CD4-positive, CD25-positive, alpha-beta regulatory T cell (primary cell): ENCODE measurements at regions not wholly inside any gene's neighbourhood (a gene's known extent, or its start where the extent isn't known, plus 50 kb on each side); places are given as distances from the start of the nearest gene placed in this dataset.
A peak's percentile ranks its signal among the peaks of the same experiment; 100 is the strongest.

Source experiments
- ATAC-seq, 2 donors: fragments of 150-1000 bp; cut with Tn5 transposase; one replicate each; pipeline ENCODE4 v1.10.0; 2021; ENCODE audit warnings: low read depth in 2 of 2, moderate number of reproducible peaks in 2 of 2, moderate library complexity in 1 of 2
- DNase-seq, 3 donors: peaks; one replicate each; pipeline versions ENCODE4 v3.0.0 to v3.0.0-alpha.2; 2012 to 2022; ENCODE audit warnings: mixed read lengths in 1 of 3
- H3K27ac ChIP-seq: one replicate; pipeline ENCODE4 v1.7.0; 2013; ENCODE audit warnings: mild to moderate bottlenecking, low read length; ENCODE audit not compliant: insufficient read depth, poor library complexity, severe bottlenecking
- H3K27me3 ChIP-seq: one replicate; pipeline ENCODE4 v1.7.0; 2013; ENCODE audit warnings: low read length; ENCODE audit not compliant: control insufficient read depth, insufficient read depth
- H3K36me3 ChIP-seq: one replicate; pipeline ENCODE4 v1.7.0; 2013; ENCODE audit warnings: mild to moderate bottlenecking, low read length, moderate library complexity; ENCODE audit not compliant: control insufficient read depth, insufficient read depth
- H3K4me1 ChIP-seq: 2 replicates; pipeline ENCODE4 v1.7.0; 2013; ENCODE audit warnings: mild to moderate bottlenecking, low read length; ENCODE audit not compliant: insufficient read depth, control insufficient read depth, poor library complexity, severe bottlenecking
- H3K4me3 ChIP-seq: one replicate; pipeline ENCODE4 v1.7.0; 2013; ENCODE audit warnings: low read depth, mild to moderate bottlenecking, low read length, moderate library complexity
- H3K9me3 ChIP-seq, 2 experiments: 1 replicate in 1 of 2; 2 replicates in 1 of 2; pipeline ENCODE4 v1.7.0; 2013; ENCODE audit warnings: low read length in 2 of 2, mild to moderate bottlenecking in 1 of 2, moderate library complexity in 1 of 2; ENCODE audit not compliant: control insufficient read depth in 2 of 2
- H3K27ac Mint-ChIP-seq, 3 donors: one replicate each; pipeline ENCODE4 v1.8.0; 2020 to 2022; ENCODE audit warnings: mild to moderate bottlenecking in 3 of 3, mixed read lengths in 3 of 3, moderate library complexity in 2 of 3
- H3K27me3 Mint-ChIP-seq: one replicate; pipeline ENCODE4 v1.8.0; 2022; ENCODE audit warnings: mild to moderate bottlenecking, mixed read lengths
- H3K36me3 Mint-ChIP-seq: one replicate; pipeline ENCODE4 v1.8.0; 2020; ENCODE audit warnings: mixed read lengths
- H3K4me1 Mint-ChIP-seq, 4 donors: one replicate each; pipeline ENCODE4 v1.8.0; 2020 to 2022; ENCODE audit warnings: mixed read lengths in 4 of 4, mild to moderate bottlenecking in 1 of 4
- H3K4me3 Mint-ChIP-seq, 4 donors: one replicate each; pipeline ENCODE4 v1.8.0; 2020 to 2022; ENCODE audit warnings: mild to moderate bottlenecking in 4 of 4, mixed read lengths in 4 of 4, moderate library complexity in 3 of 4
- H3K9me3 Mint-ChIP-seq, 7 donors: one replicate each; pipeline ENCODE4 v1.8.0; 2020 to 2022; ENCODE audit warnings: mixed read lengths in 7 of 7, mild to moderate bottlenecking in 3 of 7, moderate library complexity in 2 of 7

DNA sequence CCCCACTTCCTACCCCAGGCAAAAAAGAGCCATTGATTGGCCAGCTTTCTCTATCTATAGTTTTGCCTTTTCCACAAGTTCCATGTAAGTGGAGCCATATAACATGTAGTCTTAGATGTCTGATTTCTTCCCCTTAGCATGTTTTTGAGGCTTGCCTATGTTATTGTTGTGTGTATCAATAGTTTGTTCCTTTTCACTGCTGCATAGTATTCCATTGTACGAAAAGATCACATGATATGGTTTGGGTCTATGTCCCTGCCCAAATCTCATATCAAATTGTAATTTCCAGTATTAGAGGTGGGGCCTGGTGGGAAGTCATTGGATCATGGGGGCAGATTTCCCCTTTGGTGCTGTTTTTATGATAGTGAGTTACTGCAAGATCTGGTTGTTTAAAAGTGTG lies 93.6 kb upstream of the RFLNA start:
- H3K4me3 Mint-ChIP-seq = no peak overlapping the region
- no peak overlapping the region for H3K4me3 ChIP-seq
- DNase-seq = no peak
- H3K27ac Mint-ChIP-seq = no peak overlapping the region
- no peak overlapping the region for H3K27ac ChIP-seq
- no peak for ATAC-seq
- no peaks in the 10 kb centered on the region for H3K4me1 ChIP-seq
- peaks cover 11% of the 10 kb centered on the region for H3K27me3 Mint-ChIP-seq
- no peaks in the 10 kb centered on the region for H3K4me1 Mint-ChIP-seq
- no peaks in the 10 kb centered on the region for H3K36me3 Mint-ChIP-seq
- peaks cover 0 to 20% (median 6%) of the 10 kb centered on the region in 7 donors for H3K9me3 Mint-ChIP-seq
- H3K36me3 ChIP-seq = no peaks in the 10 kb centered on the region
- H3K9me3 ChIP-seq = peaks cover 0 to 11% of the 10 kb centered on the region in 2 experiments
- no peaks in the 10 kb centered on the region for H3K27me3 ChIP-seq

DNA sequence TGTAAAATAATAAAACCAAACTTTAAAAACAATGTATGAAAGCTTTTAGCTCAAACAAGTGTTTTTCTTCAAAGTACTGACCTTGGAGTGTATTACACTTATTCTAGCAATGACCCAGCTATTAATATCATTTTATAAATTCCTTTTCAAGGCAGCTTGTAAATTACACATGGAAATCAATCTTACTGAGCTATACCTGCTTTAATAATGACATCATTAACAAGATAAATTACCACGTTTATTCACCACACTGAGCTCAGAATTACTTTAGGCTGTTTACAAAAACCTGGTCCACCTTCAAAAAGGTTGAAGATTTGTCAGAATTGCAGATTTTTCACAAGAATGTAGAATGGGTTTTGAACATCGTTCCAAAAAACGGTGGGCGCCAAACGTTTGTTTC lies 91.7 kb upstream of the RFLNA start:
- peaks cover 0 to 11% of the 10 kb centered on the region in 2 experiments for H3K9me3 ChIP-seq
- no peak overlapping the region for H3K27ac ChIP-seq
- no peak for DNase-seq
- peaks cover 22% of the 10 kb centered on the region for H3K27me3 Mint-ChIP-seq
- no peak for ATAC-seq
- peaks cover 7% of the 10 kb centered on the region for H3K27me3 ChIP-seq
- no peak overlapping the region for H3K4me3 Mint-ChIP-seq
- no peaks in the 10 kb centered on the region for H3K36me3 ChIP-seq
- no peaks in the 10 kb centered on the region for H3K36me3 Mint-ChIP-seq
- H3K9me3 Mint-ChIP-seq = peaks cover 0 to 19% (median 5%) of the 10 kb centered on the region in 7 donors
- no peaks in the 10 kb centered on the region for H3K4me1 Mint-ChIP-seq
- H3K4me3 ChIP-seq = no peak overlapping the region
- no peaks in the 10 kb centered on the region for H3K4me1 ChIP-seq
- no peak overlapping the region for H3K27ac Mint-ChIP-seq

DNA sequence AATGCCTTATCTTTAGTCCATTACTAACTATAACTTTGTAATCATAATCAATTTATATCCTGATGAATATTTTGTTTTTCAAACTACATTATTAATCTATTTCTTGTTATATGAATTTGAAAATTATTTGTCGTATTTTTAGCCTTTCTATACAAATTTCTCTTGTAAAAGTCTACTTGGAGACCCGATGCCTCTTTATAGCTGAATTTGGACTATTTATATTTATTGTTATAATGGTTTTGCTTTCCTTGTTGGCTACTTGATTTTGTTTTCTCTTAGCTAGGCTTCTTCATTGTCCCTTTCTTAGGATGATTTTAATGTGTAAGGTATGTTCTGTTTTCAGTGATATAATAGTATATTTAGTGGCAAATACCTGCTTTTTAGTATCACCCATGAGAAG lies 89.5 kb upstream of the RFLNA start:
- no peaks in the 10 kb centered on the region for H3K4me1 ChIP-seq
- Mint-ChIP-seq H3K27me3 (peaks cover 20% of the 10 kb centered on the region), H3K4me1 (no peaks in the 10 kb centered on the region), H3K4me3 (no peak overlapping the region), H3K9me3 (peaks cover 0 to 19% (median 5%) of the 10 kb centered on the region in 7 donors), H3K27ac (no peak overlapping the region), H3K36me3 (no peaks in the 10 kb centered on the region)
- H3K4me3 ChIP-seq = no peak overlapping the region
- ATAC-seq (no peak), DNase-seq (no peak)
- H3K36me3 ChIP-seq = no peaks in the 10 kb centered on the region
- no peak overlapping the region for H3K27ac ChIP-seq
- peaks cover 7% of the 10 kb centered on the region for H3K27me3 ChIP-seq
- H3K9me3 ChIP-seq = peaks cover 0 to 11% of the 10 kb centered on the region in 2 experiments

DNA sequence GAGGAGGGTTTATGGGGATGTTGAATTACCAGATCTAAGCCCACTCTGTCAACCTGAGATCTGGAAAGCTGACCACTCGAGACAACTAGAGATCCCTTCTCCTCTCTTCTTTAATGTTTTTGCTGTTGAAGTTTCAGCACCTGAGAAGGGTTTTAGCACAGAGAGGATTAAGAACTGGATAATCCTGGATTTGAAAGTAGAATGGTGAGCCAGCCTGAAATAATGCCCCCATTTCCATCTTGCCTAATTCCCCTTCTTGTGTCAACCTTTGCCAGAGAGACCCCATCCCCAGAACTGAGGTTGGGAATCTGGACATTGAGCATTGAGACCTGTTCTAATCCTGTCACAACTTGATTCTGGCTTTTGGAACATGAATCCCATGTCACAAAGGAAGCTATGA lies 87.8 kb upstream of the RFLNA start:
- Histone ChIP-seq H3K9me3 (peaks cover 0 to 11% of the 10 kb centered on the region in 2 experiments), H3K4me3 (no peak overlapping the region), H3K36me3 (no peaks in the 10 kb centered on the region), H3K27ac (no peak overlapping the region), H3K4me1 (no peaks in the 10 kb centered on the region), H3K27me3 (peaks cover 7% of the 10 kb centered on the region)
- Mint-ChIP-seq H3K36me3 (no peaks in the 10 kb centered on the region), H3K27me3 (peaks cover 16% of the 10 kb centered on the region), H3K4me1 (no peaks in the 10 kb centered on the region), H3K9me3 (peaks cover 0 to 14% (median 2%) of the 10 kb centered on the region in 7 donors), H3K4me3 (no peak overlapping the region), H3K27ac (no peak overlapping the region)
- no peak for ATAC-seq
- DNase-seq = no peak

DNA sequence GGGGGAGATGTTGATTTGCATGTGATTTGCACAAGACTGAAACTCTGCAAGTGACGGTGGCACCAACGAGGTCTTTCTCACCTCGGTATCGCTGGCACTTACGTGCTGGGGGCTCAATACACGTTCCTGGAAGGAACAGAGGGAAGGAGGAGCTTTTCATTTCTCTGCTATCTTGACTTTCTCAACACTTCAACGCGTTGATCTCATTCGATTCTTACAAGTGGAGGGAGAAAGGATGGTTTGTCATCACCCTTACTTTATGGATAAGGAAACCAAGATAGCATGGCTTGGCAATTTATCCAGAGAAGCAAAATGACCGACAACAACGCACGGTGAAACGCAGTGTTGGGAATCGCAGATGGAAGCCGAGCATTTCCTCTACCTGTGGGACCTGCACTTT lies 87.3 kb upstream of the RFLNA start:
- H3K9me3 ChIP-seq = peaks cover 0 to 11% of the 10 kb centered on the region in 2 experiments
- H3K36me3 ChIP-seq = no peaks in the 10 kb centered on the region
- peaks cover 0 to 14% (median 2%) of the 10 kb centered on the region in 7 donors for H3K9me3 Mint-ChIP-seq
- ATAC-seq = no peak
- H3K4me3 Mint-ChIP-seq = no peak overlapping the region
- no peak overlapping the region for H3K4me3 ChIP-seq
- H3K27me3 ChIP-seq = peaks cover 7% of the 10 kb centered on the region
- H3K27me3 Mint-ChIP-seq = peaks cover 16% of the 10 kb centered on the region
- no peak overlapping the region for H3K27ac Mint-ChIP-seq
- no peaks in the 10 kb centered on the region for H3K4me1 ChIP-seq
- DNase-seq = no peak
- H3K4me1 Mint-ChIP-seq = no peaks in the 10 kb centered on the region
- no peaks in the 10 kb centered on the region for H3K36me3 Mint-ChIP-seq
- H3K27ac ChIP-seq = no peak overlapping the region

DNA sequence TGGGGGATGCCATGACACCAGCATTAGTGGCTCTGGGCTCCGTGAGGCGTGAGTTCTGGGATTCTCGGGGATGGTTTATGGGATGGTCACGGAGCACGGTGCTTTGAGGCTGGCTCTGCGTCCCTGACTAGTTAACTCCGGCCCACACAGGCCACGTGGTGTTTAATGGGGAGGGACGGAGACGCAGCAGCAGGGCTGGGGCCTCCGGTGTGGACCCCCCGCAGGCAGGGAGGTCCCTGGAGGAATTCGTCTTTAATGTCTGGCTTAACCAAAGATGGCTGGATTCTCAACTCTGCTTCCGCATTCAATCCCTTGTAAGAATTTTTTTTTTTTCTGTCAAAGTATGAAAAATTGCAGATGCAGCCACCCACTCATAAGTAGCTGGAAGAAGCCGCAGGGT lies 86.4 kb upstream of the RFLNA start:
- H3K27me3 ChIP-seq = peaks cover 7% of the 10 kb centered on the region
- Mint-ChIP-seq H3K4me3 (no peak overlapping the region), H3K9me3 (peaks cover 0 to 20% (median 3%) of the 10 kb centered on the region in 7 donors), H3K36me3 (no peaks in the 10 kb centered on the region), H3K27ac (no peak overlapping the region), H3K27me3 (peaks cover 16% of the 10 kb centered on the region), H3K4me1 (no peaks in the 10 kb centered on the region)
- H3K4me1 ChIP-seq = no peaks in the 10 kb centered on the region
- H3K9me3 ChIP-seq = peaks cover 0 to 11% of the 10 kb centered on the region in 2 experiments
- no peak overlapping the region for H3K4me3 ChIP-seq
- H3K36me3 ChIP-seq = no peaks in the 10 kb centered on the region
- no peak for ATAC-seq
- H3K27ac ChIP-seq = no peak overlapping the region
- no peak for DNase-seq

DNA sequence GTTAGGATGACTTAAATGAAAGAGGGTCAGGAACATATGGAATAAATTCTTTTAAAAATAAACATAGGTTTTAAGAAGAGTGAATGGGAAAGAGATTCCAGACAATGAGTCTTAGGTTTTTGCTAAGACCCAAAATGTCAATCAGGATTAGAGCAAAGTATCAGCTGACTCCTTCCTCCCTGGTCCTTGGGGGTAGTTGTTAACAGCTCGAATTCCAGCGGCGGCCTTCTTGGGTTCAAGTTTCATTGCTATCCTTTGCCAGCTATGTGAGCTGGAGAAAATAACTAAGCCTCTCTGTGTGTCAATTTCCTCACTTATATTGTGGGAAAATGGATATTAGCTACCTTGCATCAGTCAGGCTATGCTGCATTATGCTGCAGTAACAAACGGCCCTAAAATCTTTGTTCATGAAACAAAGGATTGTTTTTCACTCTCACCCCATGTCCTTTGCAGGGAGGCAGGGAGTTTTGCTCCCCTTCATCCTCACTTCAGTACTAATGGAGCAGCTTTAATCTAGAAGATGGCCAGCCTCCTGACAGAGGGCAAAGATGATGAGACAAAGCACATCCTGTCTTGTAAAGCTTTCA lies 83.8 kb upstream of the RFLNA start:
- H3K27me3 Mint-ChIP-seq = peaks cover 17% of the 10 kb centered on the region
- H3K4me1 Mint-ChIP-seq = no peaks in the 10 kb centered on the region
- Histone ChIP-seq H3K27me3 (peaks cover 7% of the 10 kb centered on the region), H3K36me3 (no peaks in the 10 kb centered on the region), H3K4me1 (no peaks in the 10 kb centered on the region), H3K27ac (no peak overlapping the region), H3K9me3 (peaks cover 0 to 10% of the 10 kb centered on the region in 2 experiments), H3K4me3 (no peak overlapping the region)
- H3K9me3 Mint-ChIP-seq = peaks cover 0 to 29% (median 2%) of the 10 kb centered on the region in 7 donors
- no peak overlapping the region for H3K4me3 Mint-ChIP-seq
- DNase-seq (no peak), ATAC-seq (no peak)
- H3K27ac Mint-ChIP-seq = peak overlapping the region in 1 of 3 donors; percentile 11
- no peaks in the 10 kb centered on the region for H3K36me3 Mint-ChIP-seq

DNA sequence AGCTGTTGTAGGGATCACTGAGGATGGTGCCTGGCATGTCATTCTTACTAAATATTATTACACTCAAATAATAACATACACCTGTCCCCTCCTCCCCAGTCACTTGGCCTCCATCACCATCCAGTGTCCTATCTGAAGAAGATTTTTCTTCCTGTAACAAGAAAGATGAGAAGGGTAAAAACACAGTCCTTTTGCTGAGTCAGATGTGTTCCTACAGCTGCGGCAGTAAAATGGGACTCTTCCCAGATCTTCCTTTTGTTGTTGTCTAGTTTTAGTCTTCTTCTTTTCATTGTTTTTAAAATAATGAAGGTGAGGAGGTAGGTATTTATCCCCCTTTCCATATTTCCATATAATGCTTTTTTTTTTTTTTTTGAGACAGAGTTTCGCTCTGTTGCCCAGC lies 83.1 kb upstream of the RFLNA start:
- Mint-ChIP-seq H3K9me3 (peaks cover 0 to 23% (median 3%) of the 10 kb centered on the region in 7 donors), H3K27ac (no peak overlapping the region), H3K36me3 (no peaks in the 10 kb centered on the region), H3K27me3 (peaks cover 15% of the 10 kb centered on the region), H3K4me1 (no peaks in the 10 kb centered on the region), H3K4me3 (no peak overlapping the region)
- no peaks in the 10 kb centered on the region for H3K4me1 ChIP-seq
- H3K27ac ChIP-seq = no peak overlapping the region
- ATAC-seq (no peak), DNase-seq (no peak)
- H3K27me3 ChIP-seq = peaks cover 7% of the 10 kb centered on the region
- H3K4me3 ChIP-seq = no peak overlapping the region
- peaks cover 0 to 10% of the 10 kb centered on the region in 2 experiments for H3K9me3 ChIP-seq
- no peaks in the 10 kb centered on the region for H3K36me3 ChIP-seq
